ENCODE measurements at regions not wholly inside any gene's neighbourhood (a gene's known extent, or its start where the extent isn't known, plus 50 kb on each side); places are given as distances from the start of the nearest gene placed in this dataset.
A peak's percentile ranks its signal among the peaks of the same experiment; 100 is the strongest.

- Histone ChIP-seq H3K9me1 (ENCODE audit: control insufficient read depth, extremely low read depth, insufficient read depth, low read length) (no peaks in the 10 kb centered on the region), H3K27ac (ENCODE audit: control insufficient read depth, insufficient read depth, low read length) (no peak overlapping the region)
- FAIRE-seq = peak; percentile 39
Measured at GRCh38 chr10:21452203-21452602, 73.3 kb downstream of the SKIDA1 start.

GRCh38 chr10:21449288-21449966 is 76.1 kb downstream of the SKIDA1 start:
- no peaks in the 10 kb centered on the region for H3K9me3 ChIP-seq (ENCODE audit: control insufficient read depth, low read depth, low read length)
- H3K4me1 ChIP-seq (ENCODE audit: control insufficient read depth, extremely low read depth, insufficient read depth, low read length) = no peaks in the 10 kb centered on the region
- H3K4me2 ChIP-seq (ENCODE audit: control insufficient read depth, extremely low read depth, insufficient read depth, low read depth, low read length) = no peak overlapping the region
- H3K36me3 ChIP-seq (ENCODE audit: control insufficient read depth in 2 of 2, extremely low read depth in 1 of 2, insufficient read depth in 2 of 2, low read length in 2 of 2) = no peaks in the 10 kb centered on the region
- H3K4me3 ChIP-seq (ENCODE audit: control insufficient read depth in 2 of 3, extremely low read depth in 1 of 3, insufficient read depth in 2 of 3, low read depth in 1 of 3, low read length in 3 of 3) = no peak overlapping the region
- H3K27me3 ChIP-seq (ENCODE audit: control insufficient read depth, extremely low read depth, insufficient read depth, low read length) = no peaks in the 10 kb centered on the region
- FAIRE-seq = no peak
- no peak overlapping the region for H3K27ac ChIP-seq (ENCODE audit: control insufficient read depth, insufficient read depth, low read length)
- no peak overlapping the region for H3K9ac ChIP-seq (ENCODE audit: control insufficient read depth, extremely low read depth, insufficient read depth, low read length)
- H2AFZ ChIP-seq (ENCODE audit: control insufficient read depth, low read length) = no peak overlapping the region
- no peaks in the 10 kb centered on the region for H3K79me2 ChIP-seq (ENCODE audit: control insufficient read depth, insufficient read depth, low read length)
- no peak for TF ChIP-seq EZH2 (IDR thresholded peaks at IDR 0.05; ENCODE audit: low read length)
- no peak for TF ChIP-seq CTCF (optimal IDR thresholded peaks at IDR 0.05 in 1 of 3, IDR thresholded peaks at IDR 0.05 in 1 of 3, conservative IDR thresholded peaks at IDR 0.05 in 1 of 3; ENCODE audit: extremely low read depth in 1 of 3, insufficient read depth in 2 of 3, low read length in 3 of 3)
- no peaks in the 10 kb centered on the region for H4K20me1 ChIP-seq (ENCODE audit: control insufficient read depth, extremely low read depth, insufficient read depth, low read length)
- DNase-seq (ENCODE audit: low read depth, low spot score) = no peak
- dilution Hi-C loops (cut with MboI; ENCODE audit: extremely low pct_ligation_motif_present, low sequenced_read_pairs) = no loop called here
- no peaks in the 10 kb centered on the region for H3K9me1 ChIP-seq (ENCODE audit: control insufficient read depth, extremely low read depth, insufficient read depth, low read length)

More at GRCh38 chr10:21452203-21452602, 73.3 kb downstream of the SKIDA1 start:
- no peak overlapping the region for H3K9ac ChIP-seq (ENCODE audit: control insufficient read depth, extremely low read depth, insufficient read depth, low read length)
- no peaks in the 10 kb centered on the region for H4K20me1 ChIP-seq (ENCODE audit: control insufficient read depth, extremely low read depth, insufficient read depth, low read length)
- no peaks in the 10 kb centered on the region for H3K27me3 ChIP-seq (ENCODE audit: control insufficient read depth, extremely low read depth, insufficient read depth, low read length)
- no peak overlapping the region for H3K4me2 ChIP-seq (ENCODE audit: control insufficient read depth, extremely low read depth, insufficient read depth, low read depth, low read length)
- no peaks in the 10 kb centered on the region for H3K4me1 ChIP-seq (ENCODE audit: control insufficient read depth, extremely low read depth, insufficient read depth, low read length)
- DNase-seq (ENCODE audit: low read depth, low spot score) = no peak
- H2AFZ ChIP-seq (ENCODE audit: control insufficient read depth, low read length) = no peak overlapping the region
- H3K79me2 ChIP-seq (ENCODE audit: control insufficient read depth, insufficient read depth, low read length) = no peaks in the 10 kb centered on the region
- H3K9me3 ChIP-seq (ENCODE audit: control insufficient read depth, low read depth, low read length) = peaks cover 10% of the 10 kb centered on the region
- no peak overlapping the region for H3K4me3 ChIP-seq (ENCODE audit: control insufficient read depth in 2 of 3, extremely low read depth in 1 of 3, insufficient read depth in 2 of 3, low read depth in 1 of 3, low read length in 3 of 3)
- TF ChIP-seq EZH2 (IDR thresholded peaks at IDR 0.05; ENCODE audit: low read length) (no peak), CTCF (optimal IDR thresholded peaks at IDR 0.05 in 1 of 3, IDR thresholded peaks at IDR 0.05 in 1 of 3, conservative IDR thresholded peaks at IDR 0.05 in 1 of 3; ENCODE audit: extremely low read depth in 1 of 3, insufficient read depth in 2 of 3, low read length in 3 of 3) (no peak)
- dilution Hi-C loops (cut with MboI; ENCODE audit: extremely low pct_ligation_motif_present, low sequenced_read_pairs) = no loop called here
- H3K36me3 ChIP-seq (ENCODE audit: control insufficient read depth in 2 of 2, extremely low read depth in 1 of 2, insufficient read depth in 2 of 2, low read length in 2 of 2) = no peaks in the 10 kb centered on the region

Data from keratinocyte (primary cell).